ENCODE measurements at regions not wholly inside any gene's neighbourhood (a gene's known extent, or its start where the extent isn't known, plus 50 kb on each side); places are given as distances from the start of the nearest gene placed in this dataset.

- no peak overlapping the region for H2AK5ac ChIP-seq (ENCODE audit: insufficient read length, low read length)
- no peaks in the 10 kb centered on the region for H3K23me2 ChIP-seq (ENCODE audit: insufficient read length, low read depth, low read length, poor library complexity, severe bottlenecking)
- no peak overlapping the region for H3K4me2 ChIP-seq (ENCODE audit: insufficient read depth, insufficient read length, low read length)
- H4K5ac ChIP-seq (ENCODE audit: insufficient read length, low read depth, low read length) = no peak overlapping the region
- no peak overlapping the region for H4K8ac ChIP-seq (replicated peaks; ENCODE audit: insufficient read length, low read depth, low read length)
- no peaks in the 10 kb centered on the region for H3K79me2 ChIP-seq (ENCODE audit: insufficient read depth, low read length)
- H3K79me1 ChIP-seq (ENCODE audit: insufficient read depth, low read depth, low read length, poor library complexity, severe bottlenecking) = no peaks in the 10 kb centered on the region
- no peak overlapping the region for H3K9ac ChIP-seq (ENCODE audit: extremely low read depth, insufficient read length, low read length)
- H3K4me1 Mint-ChIP-seq = peaks cover 0 to 3% of the 10 kb centered on the region in 2 experiments; a peak in 1 of 4 replicates
- no peak overlapping the region for H2BK120ac ChIP-seq (ENCODE audit: low read depth, low read length, poor library complexity, severe bottlenecking)
- DNase-seq = no peak
- no peaks in the 10 kb centered on the region for H3K9me3 ChIP-seq (ENCODE audit: control insufficient read depth, low read depth, low read length)
- no peak overlapping the region for H3K18ac ChIP-seq (ENCODE audit: insufficient read length, low read depth, low read length)
- no peak overlapping the region for H3K56ac ChIP-seq (ENCODE audit: insufficient read length, low read depth, low read length)
- H2BK20ac ChIP-seq (ENCODE audit: low read depth, low read length, poor library complexity, severe bottlenecking) = no peak overlapping the region
- no peak overlapping the region for H3K14ac ChIP-seq (ENCODE audit: insufficient read depth, low read length)
- peaks cover 2 to 3% of the 10 kb centered on the region in 2 experiments; a peak in 2 of 5 replicates for H3K9me3 Mint-ChIP-seq
- peaks cover 0 to 2% (median 2%) of the 10 kb centered on the region in 3 experiments; a peak in 1 of 7 replicates for H3K36me3 Mint-ChIP-seq (ENCODE audit: insufficient read depth in 1 of 3, low read depth in 3 of 3)
- no peak overlapping the region for H4K91ac ChIP-seq (ENCODE audit: insufficient read length, low read depth, low read length)
- H3K4ac ChIP-seq (ENCODE audit: low read depth, low read length) = no peak overlapping the region
- no peaks in the 10 kb centered on the region for H3K27me3 Mint-ChIP-seq (ENCODE audit: low read depth)
- H3K27me3 ChIP-seq (ENCODE audit: insufficient read depth, low read length) = no peaks in the 10 kb centered on the region
- H3K27ac ChIP-seq (ENCODE audit: insufficient read length, low read depth, low read length) = no peak overlapping the region
- H4K20me1 ChIP-seq (ENCODE audit: control insufficient read depth, insufficient read depth, insufficient read length) = no peaks in the 10 kb centered on the region
- H3K23ac ChIP-seq (ENCODE audit: insufficient read length, low read depth, low read length) = no peak overlapping the region
- WGBS (ENCODE audit: extremely low coverage, insufficient read length, low lambda C conversion rate) = no CpG with 5 or more reads among the region's 3 CpGs
- no peak overlapping the region for H2BK12ac ChIP-seq (ENCODE audit: insufficient read length, low read depth, low read length)
- TF ChIP-seq CTCF (conservative IDR thresholded peaks at IDR 0.05) = no peak
- no peak overlapping the region for H3K27ac Mint-ChIP-seq
- H2BK15ac ChIP-seq (ENCODE audit: low read depth, low read length) = no peak overlapping the region
- no peak overlapping the region for H2BK5ac ChIP-seq (ENCODE audit: insufficient read length, low read length)
- H2AFZ ChIP-seq (ENCODE audit: low read length) = no peak overlapping the region
- no peak overlapping the region for H3K4me3 Mint-ChIP-seq
- no peaks in the 10 kb centered on the region for H3K4me1 ChIP-seq (ENCODE audit: insufficient read depth, low read length)
- H3T11ph ChIP-seq (ENCODE audit: low read length) = no peak overlapping the region
Measured at GRCh38 chr12:90237841-90238240, 529.2 kb upstream of the ATP2B1 start.

All from H9 (cell line).